Endothelial cell of umbilical vein (primary cell): ENCODE measurements at regions not wholly inside any gene's neighbourhood (a gene's known extent, or its start where the extent isn't known, plus 50 kb on each side); places are given as distances from the start of the nearest gene placed in this dataset.

ENCODE experiments used
- BruUV-seq: library from RNA; stranded (reverse); fragments of 400-500 nt; replicated peaks from 2 replicates; lab custom pipeline; 2021; lab: Mats Ljungman, UMichigan
- CTCF ChIA-PET: fragments of 300-600, 350-600 bp; sonication (Branson Sonifier 250); formaldehyde crosslinking; loops from one replicate; lab custom pipeline; 2021; ENCODE audit warnings: antibody characterized with exemption, inconsistent platforms; lab: Charles Lee
- POLR2A ChIA-PET: fragments of 300-600, 350-600 bp; sonication (Branson Sonifier 250); formaldehyde crosslinking; loops from one replicate; lab custom pipeline; 2021; ENCODE audit warnings: antibody characterized with exemption, inconsistent platforms; lab: Charles Lee
- DNase-seq: peaks from one replicate; pipeline ENCODE4 v3.0.0-alpha.2; 2011; ENCODE audit warnings: low read depth, low spot score
- FAIRE-seq: peaks from 2 replicates; lab custom pipeline; 2011; peaks lifted over from hg19 to GRCh38; lab: Jason Lieb, UNC
- H2AFZ ChIP-seq: 2 replicates; pipeline ENCODE4 v1.6.0; 2012; ENCODE audit warnings: low read depth, low read length, control low read depth, inconsistent platforms
- H3K27ac ChIP-seq: 2 replicates; pipeline ENCODE4 v1.5.1; 2011; ENCODE audit warnings: low read depth, mild to moderate bottlenecking, control low read depth, low read length, moderate library complexity; ENCODE audit not compliant: insufficient read depth
- H3K27me3 ChIP-seq, 2 experiments: 2 replicates each; pipeline versions ENCODE4 v1.6.0 to v1.6.1; 2011; ENCODE audit warnings: low read length in 2 of 2, mixed read lengths in 1 of 2; ENCODE audit not compliant: control insufficient read depth in 2 of 2, insufficient read depth in 2 of 2
- H3K36me3 ChIP-seq, 2 experiments: 2 replicates in 1 of 2; 3 replicates in 1 of 2; pipeline ENCODE4 v1.5.1; 2011; ENCODE audit warnings: low read length in 2 of 2, mild to moderate bottlenecking in 1 of 2, moderate library complexity in 1 of 2; ENCODE audit not compliant: control insufficient read depth in 2 of 2, insufficient read depth in 2 of 2; ENCODE audit errors: extremely low read depth in 1 of 2
- H3K4me1 ChIP-seq: 3 replicates; pipeline ENCODE4 v1.5.1; 2011; ENCODE audit warnings: mild to moderate bottlenecking, low read length; ENCODE audit not compliant: control insufficient read depth, insufficient read depth; ENCODE audit errors: extremely low read depth
- H3K4me2 ChIP-seq: 2 replicates; pipeline ENCODE4 v1.6.1; 2011; ENCODE audit warnings: low read length, control low read depth, mixed read lengths; ENCODE audit not compliant: insufficient read depth
- H3K4me3 ChIP-seq, 3 experiments: fragments of 200-600 bp in 1 of 3; sonication (generic), shearing (Covaris generic) in 1 of 3; replicated peaks in 1 of 3; 2 replicates each; pipeline ENCODE4 v1.5.1; 2011 to 2016; ENCODE audit warnings: control low read depth in 3 of 3, low read length in 3 of 3, mild to moderate bottlenecking in 2 of 3, inconsistent platforms in 1 of 3, low read depth in 1 of 3, moderate library complexity in 1 of 3; ENCODE audit not compliant: insufficient read depth in 1 of 3
- H3K79me2 ChIP-seq: 2 replicates; pipeline ENCODE4 v1.6.0; 2012; ENCODE audit warnings: low read length, inconsistent platforms; ENCODE audit not compliant: control insufficient read depth, insufficient read depth
- H3K9ac ChIP-seq: replicated peaks from 2 replicates; pipeline ENCODE3; 2011; ENCODE audit warnings: low read length, control low read depth; ENCODE audit not compliant: insufficient read depth; ENCODE audit errors: extremely low read depth
- H3K9me1 ChIP-seq: replicated peaks from 3 replicates; pipeline ENCODE4 v1.6.0; 2011; ENCODE audit warnings: mild to moderate bottlenecking, low read length; ENCODE audit not compliant: control insufficient read depth, insufficient read depth; ENCODE audit errors: extremely low read depth
- H3K9me3 ChIP-seq: replicated peaks from 2 replicates; pipeline ENCODE4 v1.5.1; 2012; ENCODE audit warnings: low read length, inconsistent platforms; ENCODE audit not compliant: control insufficient read depth, insufficient read depth
- H4K20me1 ChIP-seq: replicated peaks from 2 replicates; pipeline ENCODE3; 2011; ENCODE audit warnings: mild to moderate bottlenecking, low read length; ENCODE audit not compliant: control insufficient read depth, insufficient read depth; ENCODE audit errors: extremely low read depth
- CTCF ChIP-seq, 2 donors: IDR thresholded peaks; 1 replicate in 1 of 2; 2 replicates in 1 of 2; pipeline ENCODE4 v1.5.1; 2011; ENCODE audit warnings: low read length in 2 of 2, mild to moderate bottlenecking in 2 of 2, moderate library complexity in 2 of 2, control low read depth in 1 of 2, inconsistent platforms in 1 of 2, low read depth in 1 of 2; ENCODE audit not compliant: insufficient read depth in 1 of 2; ENCODE audit errors: extremely low read depth in 1 of 2
- EZH2 ChIP-seq: IDR thresholded peaks from 2 replicates; pipeline ENCODE4 v1.6.1; 2012; ENCODE audit warnings: borderline replicate concordance, low read depth, mild to moderate bottlenecking, moderate library complexity, low read length, inconsistent platforms; ENCODE audit not compliant: severe bottlenecking
- FOS ChIP-seq: IDR thresholded peaks from 2 replicates; pipeline ENCODE4 v1.6.1; 2011; ENCODE audit warnings: mild to moderate bottlenecking, low read length, moderate library complexity, borderline replicate concordance; ENCODE audit not compliant: insufficient read depth
- GATA2 ChIP-seq: IDR thresholded peaks from 2 replicates; pipeline ENCODE4 v1.7.0; 2011; ENCODE audit warnings: low read depth, mild to moderate bottlenecking, moderate library complexity, mixed read lengths, low read length; ENCODE audit not compliant: insufficient read length, insufficient read depth
- JUN ChIP-seq: IDR thresholded peaks from 2 replicates; pipeline ENCODE4 v1.6.1; 2011; ENCODE audit warnings: borderline replicate concordance, low read depth; ENCODE audit not compliant: insufficient read length, insufficient read depth
- POLR2A ChIP-seq: IDR thresholded peaks from 2 replicates; pipeline ENCODE4 v1.6.1; 2012; ENCODE audit warnings: low read depth, mild to moderate bottlenecking, control low read depth, low read length
- POLR2AphosphoS5 ChIP-seq: IDR thresholded peaks from 2 replicates; pipeline ENCODE4 v1.6.1; 2012; ENCODE audit warnings: low read depth, mild to moderate bottlenecking, control low read depth, low read length, moderate library complexity; ENCODE audit not compliant: insufficient read depth
- dilution Hi-C: fragments of 300-500 bp; cut with MboI; formaldehyde crosslinking; loops from one replicate; pipeline ENCODE4 v1.15.0; 2019; ENCODE audit warnings: low sequenced_read_pairs; ENCODE audit not compliant: extremely low pct_ligation_motif_present
- intact Hi-C: fragments of 100-400 bp; cut with micrococcal nuclease; formaldehyde crosslinking; loops from one replicate; pipeline ENCODE4 v1.10.0; 2022
- TF ChIP-seq, protein P1 (sequence below): IDR thresholded peaks from 2 replicates; pipeline ENCODE4 v1.6.1; 2011; ENCODE audit not compliant: insufficient read depth, insufficient read length

GRCh38 chr1:220455559-220455958, 72.4 kb upstream of the MARK1 start:
- BruUV-seq = no TSS peak
- Histone ChIP-seq H2AFZ (no peak overlapping the region), H3K4me2 (no peak overlapping the region), H3K9me1 (no peaks in the 10 kb centered on the region), H3K9me3 (no peaks in the 10 kb centered on the region), H4K20me1 (no peaks in the 10 kb centered on the region), H3K36me3 (no peaks in the 10 kb centered on the region), H3K27ac (no peak overlapping the region), H3K9ac (no peak overlapping the region), H3K4me1 (no peaks in the 10 kb centered on the region), H3K27me3 (no peaks in the 10 kb centered on the region), H3K4me3 (no peak overlapping the region), H3K79me2 (no peaks in the 10 kb centered on the region)
- dilution Hi-C loops = no loop called here
- FAIRE-seq (no peak), DNase-seq (no peak)
- ChIA-PET CTCF (no interaction called here), POLR2A (no interaction called here)
- intact Hi-C loops = no loop called here
- TF ChIP-seq GATA2 = no peak
- TF ChIP-seq CTCF (IDR thresholded peaks at IDR 0.05; ENCODE audit: extremely low read depth in 1 of 2, insufficient read depth in 1 of 2, low read depth in 1 of 2, low read length in 2 of 2) = no peak
- no peak for TF ChIP-seq EZH2
- TF ChIP-seq POLR2AphosphoS5 = no peak
- no peak for TF ChIP-seq POLR2A
- TF ChIP-seq, protein P1, sequence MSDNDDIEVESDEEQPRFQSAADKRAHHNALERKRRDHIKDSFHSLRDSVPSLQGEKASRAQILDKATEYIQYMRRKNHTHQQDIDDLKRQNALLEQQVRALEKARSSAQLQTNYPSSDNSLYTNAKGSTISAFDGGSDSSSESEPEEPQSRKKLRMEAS = no peak
- no peak for TF ChIP-seq JUN
- no peak for TF ChIP-seq FOS
